ENCODE measurements at regions not wholly inside any gene's neighbourhood (a gene's known extent, or its start where the extent isn't known, plus 50 kb on each side); places are given as distances from the start of the nearest gene placed in this dataset.
"Not testable (repeated sequence)": the region's sequence is repeated elsewhere in the genome, so short reads cannot be mapped to it uniquely, and the experiment has no call there.

GRCh38 chr11:87662287-87662686 lies 513.0 kb downstream of the RAB38 start:
- Histone ChIP-seq H3K4me1 (ENCODE audit: insufficient read depth, low read length) (no peaks in the 10 kb centered on the region), H3K9ac (ENCODE audit: low read depth, low read length) (no peak overlapping the region), H3K36me3 (ENCODE audit: insufficient read depth, low read length) (no peaks in the 10 kb centered on the region), H3K9me3 (ENCODE audit: control insufficient read depth, insufficient read depth, low read length) (no peaks in the 10 kb centered on the region; the same call in 1 of the 2 replicates)

GRCh38 chr11:87660926-87661660 lies 514.1 kb downstream of the RAB38 start:
- H3K4me1 ChIP-seq (ENCODE audit: insufficient read depth, low read length): no peaks in the 10 kb centered on the region
- no peaks in the 10 kb centered on the region for H3K36me3 ChIP-seq (ENCODE audit: insufficient read depth, low read length)
- no peak overlapping the region for H3K9ac ChIP-seq (ENCODE audit: low read depth, low read length)
- no peaks in the 10 kb centered on the region; the same call in 1 of the 2 replicates for H3K9me3 ChIP-seq (ENCODE audit: control insufficient read depth, insufficient read depth, low read length)

- Histone ChIP-seq H3K9ac (ENCODE audit: low read depth, low read length) (no peak overlapping the region), H3K36me3 (ENCODE audit: insufficient read depth, low read length) (no peaks in the 10 kb centered on the region), H3K9me3 (ENCODE audit: control insufficient read depth, insufficient read depth, low read length) (no peaks in the 10 kb centered on the region; the same call in 1 of the 2 replicates), H3K4me1 (ENCODE audit: insufficient read depth, low read length) (no peaks in the 10 kb centered on the region)
These were observed 515.4 kb downstream of the RAB38 start for GRCh38 chr11:87659807-87660206.

- no peaks in the 10 kb centered on the region for H3K36me3 ChIP-seq (ENCODE audit: insufficient read depth, low read length)
These were observed 529.6 kb downstream of the RAB38 start for GRCh38 chr11:87645626-87646025.

GRCh38 chr11:87639753-87640364 lies 535.4 kb downstream of the RAB38 start:
- Histone ChIP-seq H3K9ac (ENCODE audit: low read depth, low read length) (no peak overlapping the region), H3K4me1 (ENCODE audit: insufficient read depth, low read length) (0 out of 2 replicates have a peak, but pooled peaks cover 8% of the 10 kb centered on the region), H3K9me3 (ENCODE audit: control insufficient read depth, insufficient read depth, low read length) (no peaks in the 10 kb centered on the region), H3K36me3 (ENCODE audit: insufficient read depth, low read length) (no peaks in the 10 kb centered on the region)

More at GRCh38 chr11:87645626-87646025, 529.6 kb downstream of the RAB38 start:
- Histone ChIP-seq H3K4me1 (ENCODE audit: insufficient read depth, low read length) (no peaks in the 10 kb centered on the region), H3K9me3 (ENCODE audit: control insufficient read depth, insufficient read depth, low read length) (no peaks in the 10 kb centered on the region; the same call in 1 of the 2 replicates), H3K9ac (ENCODE audit: low read depth, low read length) (no peak overlapping the region)

GRCh38 chr11:87635001-87635400 lies 540.2 kb downstream of the RAB38 start:
- no peak overlapping the region for H3K9ac ChIP-seq (ENCODE audit: low read depth, low read length)
- no peaks in the 10 kb centered on the region for H3K9me3 ChIP-seq (ENCODE audit: control insufficient read depth, insufficient read depth, low read length)
- 0 out of 2 replicates have a peak, but pooled peaks cover 5% of the 10 kb centered on the region for H3K4me1 ChIP-seq (ENCODE audit: insufficient read depth, low read length)
- H3K36me3 ChIP-seq (ENCODE audit: insufficient read depth, low read length): no peaks in the 10 kb centered on the region

- H3K9ac ChIP-seq (ENCODE audit: low read depth, low read length): no peak overlapping the region
- H3K9me3 ChIP-seq (ENCODE audit: control insufficient read depth, insufficient read depth, low read length): no peaks in the 10 kb centered on the region
- H3K36me3 ChIP-seq (ENCODE audit: insufficient read depth, low read length): no peaks in the 10 kb centered on the region
- no peaks in the 10 kb centered on the region for H3K4me1 ChIP-seq (ENCODE audit: insufficient read depth, low read length)
These were observed 540.9 kb downstream of the RAB38 start for GRCh38 chr11:87634331-87634730.

GRCh38 chr11:87628957-87629356 lies 546.3 kb downstream of the RAB38 start:
- Histone ChIP-seq H3K9ac (ENCODE audit: low read depth, low read length) (no peak overlapping the region), H3K9me3 (ENCODE audit: control insufficient read depth, insufficient read depth, low read length) (no peaks in the 10 kb centered on the region), H3K36me3 (ENCODE audit: insufficient read depth, low read length) (0 out of 2 replicates have a peak, but pooled peaks cover 2% of the 10 kb centered on the region), H3K4me1 (ENCODE audit: insufficient read depth, low read length) (no peaks in the 10 kb centered on the region)

GRCh38 chr11:87628026-87628580 lies 547.1 kb downstream of the RAB38 start:
- no peaks in the 10 kb centered on the region for H3K9me3 ChIP-seq (ENCODE audit: control insufficient read depth, insufficient read depth, low read length)
- 0 out of 2 replicates have a peak, but pooled peaks cover 2% of the 10 kb centered on the region for H3K36me3 ChIP-seq (ENCODE audit: insufficient read depth, low read length)
- H3K4me1 ChIP-seq (ENCODE audit: insufficient read depth, low read length): no peaks in the 10 kb centered on the region
- no peak overlapping the region for H3K9ac ChIP-seq (ENCODE audit: low read depth, low read length)

GRCh38 chr11:87623531-87624365 lies 551.5 kb downstream of the RAB38 start:
- not testable (repeated sequence) for H3K9me3 ChIP-seq (ENCODE audit: control insufficient read depth, insufficient read depth, low read length); H3K36me3 ChIP-seq (ENCODE audit: insufficient read depth, low read length); H3K4me1 ChIP-seq (ENCODE audit: insufficient read depth, low read length)
- H3K9ac ChIP-seq (ENCODE audit: low read depth, low read length): peak overlapping the region; percentile 43

- no peaks in the 10 kb centered on the region for H3K9me3 ChIP-seq (ENCODE audit: control insufficient read depth, insufficient read depth, low read length)
- no peaks in the 10 kb centered on the region for H3K36me3 ChIP-seq (ENCODE audit: insufficient read depth, low read length)
- no peaks in the 10 kb centered on the region for H3K4me1 ChIP-seq (ENCODE audit: insufficient read depth, low read length)
- no peak overlapping the region for H3K9ac ChIP-seq (ENCODE audit: low read depth, low read length)
These were observed 558.7 kb downstream of the RAB38 start for GRCh38 chr11:87616511-87616910.

GRCh38 chr11:87604350-87604749 lies 566.6 kb downstream of the TMEM135 start:
- H3K4me1 ChIP-seq (ENCODE audit: insufficient read depth, low read length): no peaks in the 10 kb centered on the region
- no peaks in the 10 kb centered on the region for H3K9me3 ChIP-seq (ENCODE audit: control insufficient read depth, insufficient read depth, low read length)
- H3K36me3 ChIP-seq (ENCODE audit: insufficient read depth, low read length): no peaks in the 10 kb centered on the region
- no peak overlapping the region for H3K9ac ChIP-seq (ENCODE audit: low read depth, low read length)

- no peaks in the 10 kb centered on the region for H3K4me1 ChIP-seq (ENCODE audit: insufficient read depth, low read length)
- H3K36me3 ChIP-seq (ENCODE audit: insufficient read depth, low read length): no peaks in the 10 kb centered on the region
- no peaks in the 10 kb centered on the region for H3K9me3 ChIP-seq (ENCODE audit: control insufficient read depth, insufficient read depth, low read length)
- no peak overlapping the region for H3K9ac ChIP-seq (ENCODE audit: low read depth, low read length)
These were observed 566.2 kb downstream of the TMEM135 start for GRCh38 chr11:87603887-87604286.

- H3K9me3 ChIP-seq (ENCODE audit: control insufficient read depth, insufficient read depth, low read length): no peaks in the 10 kb centered on the region
- H3K4me1 ChIP-seq (ENCODE audit: insufficient read depth, low read length): no peaks in the 10 kb centered on the region
- no peak overlapping the region for H3K9ac ChIP-seq (ENCODE audit: low read depth, low read length)
- no peaks in the 10 kb centered on the region for H3K36me3 ChIP-seq (ENCODE audit: insufficient read depth, low read length)
These were observed 565.0 kb downstream of the TMEM135 start for GRCh38 chr11:87602776-87603175.

All from ES-I3 (cell line).